ENCODE measurements at regions not wholly inside any gene's neighbourhood (a gene's known extent, or its start where the extent isn't known, plus 50 kb on each side); places are given as distances from the start of the nearest gene placed in this dataset.

- TF ChIP-seq RCOR1 (IDR thresholded peaks at IDR 0.05; ENCODE audit: low read length): no peak
- TF ChIP-seq TAF1 (IDR thresholded peaks at IDR 0.05; ENCODE audit: borderline replicate concordance, low read depth, low read length): no peak
- no peak for TF ChIP-seq YY1 (IDR thresholded peaks at IDR 0.05; ENCODE audit: low read depth)
Observed at GRCh38 chr2:188893972-188894371, 80.2 kb upstream of the COL3A1 start (continued).

GRCh38 chr2:188894979-188895378, 79.2 kb upstream of the COL3A1 start:
- Histone ChIP-seq H2AFZ (ENCODE audit: low read depth) (no peak overlapping the region), H3K4me1 (ENCODE audit: control insufficient read depth in 1 of 2, insufficient read depth in 2 of 2, low read depth in 1 of 2, low read length in 1 of 2) (no peaks in the 10 kb centered on the region), H3K9me2 (0 out of 2 replicates have a peak, but pooled peaks cover 3% of the 10 kb centered on the region), H3K4me2 (no peak overlapping the region), H4K20me1 (ENCODE audit: insufficient read depth) (no peaks in the 10 kb centered on the region), H3K4me3 (ENCODE audit: low read depth in 2 of 2, low read length in 1 of 2) (no peak overlapping the region), H3K9me3 (no peaks in the 10 kb centered on the region), H3K27me3 (ENCODE audit: insufficient read depth) (no peaks in the 10 kb centered on the region), H3K27ac (ENCODE audit: low read depth in 2 of 2, low read length in 1 of 2) (no peak overlapping the region), H3K79me2 (ENCODE audit: insufficient read depth) (no peaks in the 10 kb centered on the region), H3K36me3 (replicated peaks in 1 of 2; ENCODE audit: control insufficient read depth in 1 of 2, insufficient read depth in 2 of 2, low read length in 1 of 2) (no peaks in the 10 kb centered on the region), H3K9ac (no peak overlapping the region), H3F3A (replicated peaks; ENCODE audit: insufficient read depth) (no peaks in the 10 kb centered on the region)
- POLR2A ChIA-PET: no interaction called here
- CTCF ChIA-PET: no interaction called here
- TF ChIP-seq TEAD4 (IDR thresholded peaks at IDR 0.05; ENCODE audit: borderline replicate concordance, insufficient read depth) (no peak), ELF1 (IDR thresholded peaks at IDR 0.05) (no peak), RXRA (IDR thresholded peaks at IDR 0.05; ENCODE audit: borderline replicate concordance, low read depth) (no peak), GABPA (IDR thresholded peaks at IDR 0.05; ENCODE audit: low read depth) (no peak), SIN3A (IDR thresholded peaks at IDR 0.05; ENCODE audit: borderline replicate concordance, low read depth, low read length) (no peak), SMC3 (IDR thresholded peaks at IDR 0.05; ENCODE audit: low read depth, low read length) (no peak), NRF1 (IDR thresholded peaks at IDR 0.05; ENCODE audit: low read depth, low read length) (no peak), YY1 (IDR thresholded peaks at IDR 0.05; ENCODE audit: low read depth) (no peak), ZBTB33 (IDR thresholded peaks at IDR 0.05; ENCODE audit: borderline replicate concordance, low read depth) (no peak)
- no peak for DNase-seq

- H3K27me3 ChIP-seq (ENCODE audit: insufficient read depth): no peaks in the 10 kb centered on the region
- DNase-seq: no peak
- no peak overlapping the region for H2AFZ ChIP-seq (ENCODE audit: low read depth)
- H3K4me2 ChIP-seq: no peak overlapping the region
- no peaks in the 10 kb centered on the region for H4K20me1 ChIP-seq (ENCODE audit: insufficient read depth)
- 0 out of 2 replicates have a peak, but pooled peaks cover 3% of the 10 kb centered on the region for H3K9me2 ChIP-seq
- ChIA-PET POLR2A (no interaction called here), CTCF (no interaction called here)
- H3K9ac ChIP-seq: no peak overlapping the region
- 74% methylated on average over 3 of the region's 3 CpGs for whole genome bisulfite sequencing (ENCODE audit: low lambda C conversion rate)
- no peaks in the 10 kb centered on the region for H3F3A ChIP-seq (replicated peaks; ENCODE audit: insufficient read depth)
- H3K27ac ChIP-seq (ENCODE audit: low read depth in 2 of 2, low read length in 1 of 2): no peak overlapping the region
- H3K9me3 ChIP-seq: no peaks in the 10 kb centered on the region
- no peaks in the 10 kb centered on the region for H3K79me2 ChIP-seq (ENCODE audit: insufficient read depth)
- no peaks in the 10 kb centered on the region for H3K4me1 ChIP-seq (ENCODE audit: control insufficient read depth in 1 of 2, insufficient read depth in 2 of 2, low read depth in 1 of 2, low read length in 1 of 2)
- TF ChIP-seq TAF1 (IDR thresholded peaks at IDR 0.05; ENCODE audit: borderline replicate concordance, low read depth, low read length): no peak
- no peak overlapping the region for H3K4me3 ChIP-seq (ENCODE audit: low read depth in 2 of 2, low read length in 1 of 2)
- H3K36me3 ChIP-seq (replicated peaks in 1 of 2; ENCODE audit: control insufficient read depth in 1 of 2, insufficient read depth in 2 of 2, low read length in 1 of 2): no peaks in the 10 kb centered on the region
Observed at GRCh38 chr2:188897096-188897495, 77.1 kb upstream of the COL3A1 start.

Measured in SK-N-SH (cell line).